GM23338 (cell line): ENCODE measurements at regions not wholly inside any gene's neighbourhood (a gene's known extent, or its start where the extent isn't known, plus 50 kb on each side); places are given as distances from the start of the nearest gene placed in this dataset.
A peak's percentile ranks its signal among the peaks of the same experiment; 100 is the strongest.
"Not testable (repeated sequence)": the region's sequence is repeated elsewhere in the genome, so short reads cannot be mapped to it uniquely, and the experiment has no call there.

Source experiments
- ATAC-seq: fragments of 200-7000 bp; cut with Tn5 transposase; 3 replicates; pipeline ENCODE4 v1.9.1; 2020
- DNase-seq: peaks from one replicate; pipeline ENCODE4 v3.0.0-alpha.2; 2015; ENCODE audit warnings: low spot score
- H2AFZ ChIP-seq: fragments of 200-600 bp; sonication (generic); 2 replicates; pipeline ENCODE4 v1.8.0; 2016; ENCODE audit warnings: antibody characterized with exemption, mild to moderate bottlenecking, moderate library complexity
- H3F3A ChIP-seq: fragments of 200-600 bp; sonication (generic); replicated peaks from 2 replicates; pipeline ENCODE4 v1.8.0; 2017; ENCODE audit warnings: antibody characterized with exemption, mixed run types, low read depth
- H3K27ac ChIP-seq: fragments of 200-600 bp; sonication (generic); 2 replicates; pipeline ENCODE4 v1.6.1; 2016; ENCODE audit warnings: low read depth
- H3K27me3 ChIP-seq: fragments of 200-600 bp; sonication (generic); 2 replicates; pipeline ENCODE4 v1.8.0; 2016; ENCODE audit warnings: mild to moderate bottlenecking, mixed run types, moderate library complexity; ENCODE audit not compliant: insufficient read depth
- H3K36me3 ChIP-seq: fragments of 200-600 bp; sonication (generic); 2 replicates; pipeline ENCODE4 v1.8.0; 2016; ENCODE audit warnings: mild to moderate bottlenecking; ENCODE audit not compliant: insufficient read depth
- H3K4me1 ChIP-seq: fragments of 200-600 bp; sonication (generic); 2 replicates; pipeline ENCODE4 v1.8.0; 2016; ENCODE audit warnings: mild to moderate bottlenecking, moderate library complexity; ENCODE audit not compliant: insufficient read depth
- H3K4me2 ChIP-seq: fragments of 200-600 bp; sonication (generic); 2 replicates; pipeline ENCODE4 v1.7.1; 2017; ENCODE audit warnings: mixed run types
- H3K4me3 ChIP-seq: fragments of 200-600 bp; sonication (generic); 2 replicates; pipeline ENCODE4 v1.6.1; 2016; ENCODE audit warnings: mixed run types
- H3K79me2 ChIP-seq: fragments of 200-600 bp; sonication (generic); replicated peaks from 2 replicates; pipeline ENCODE4 v1.8.0; 2017; ENCODE audit warnings: mild to moderate bottlenecking; ENCODE audit not compliant: insufficient read depth
- H3K9me2 ChIP-seq: fragments of 200-600 bp; sonication (generic); 2 replicates; pipeline ENCODE4 v1.8.0; 2017; ENCODE audit not compliant: insufficient read depth
- H4K20me1 ChIP-seq: fragments of 200-600 bp; sonication (generic); replicated peaks from 2 replicates; pipeline ENCODE4 v1.8.0; 2017; ENCODE audit warnings: mild to moderate bottlenecking; ENCODE audit not compliant: insufficient read depth
- H3K27ac Mint-ChIP-seq: 2 replicates; pipeline ENCODE4 v1.8.0; 2020; ENCODE audit warnings: inconsistent platforms, mild to moderate bottlenecking, moderate library complexity, mixed read lengths
- H3K27me3 Mint-ChIP-seq: 3 replicates; pipeline ENCODE4 v1.8.0; 2022; ENCODE audit warnings: low read depth, mild to moderate bottlenecking, moderate library complexity, mixed read lengths, inconsistent platforms; ENCODE audit not compliant: insufficient read depth, poor library complexity
- H3K36me3 Mint-ChIP-seq: 3 replicates; pipeline ENCODE4 v1.8.0; 2021; ENCODE audit warnings: low read depth, mild to moderate bottlenecking, inconsistent platforms, moderate library complexity, mixed read lengths
- H3K4me1 Mint-ChIP-seq: 3 replicates; pipeline ENCODE4 v1.8.0; 2020; ENCODE audit warnings: mild to moderate bottlenecking, inconsistent platforms, mixed read lengths
- H3K4me3 Mint-ChIP-seq: 3 replicates; pipeline ENCODE4 v1.8.0; 2021; ENCODE audit warnings: moderate library complexity, mild to moderate bottlenecking, inconsistent platforms, mixed read lengths
- H3K9me3 Mint-ChIP-seq: 3 replicates; pipeline ENCODE4 v1.8.0; 2020; ENCODE audit warnings: moderate library complexity, mild to moderate bottlenecking, inconsistent platforms, mixed read lengths
- CREB1 ChIP-seq: fragments of 250-450 bp; sonication (Bioruptor Pico); IDR thresholded peaks from 2 replicates; pipeline ENCODE4 v1.5.0; 2020; ENCODE audit warnings: low read depth, mild to moderate bottlenecking, moderate library complexity
- POLR2AphosphoS5 ChIP-seq: IDR thresholded peaks from 2 replicates; pipeline ENCODE4 v1.6.1; 2016; ENCODE audit warnings: antibody characterized with exemption, low read depth
- REST ChIP-seq: IDR thresholded peaks from one replicate; pipeline ENCODE4 v1.6.1; 2018; ENCODE audit warnings: antibody characterized with exemption; ENCODE audit not compliant: unreplicated experiment
- ZNF331 ChIP-seq: fragments of 250-450 bp; sonication (Bioruptor Pico); IDR thresholded peaks from 2 replicates; pipeline ENCODE4 v1.5.0; 2020; ENCODE audit warnings: low read depth, mild to moderate bottlenecking, moderate library complexity
- ZNF462 ChIP-seq: fragments of 250-450 bp; sonication (Bioruptor Pico); IDR thresholded peaks from 2 replicates; pipeline ENCODE4 v1.5.0; 2020; ENCODE audit warnings: mild to moderate bottlenecking, moderate library complexity
- TF ChIP-seq, protein P1 (sequence below), 2 experiments: fragments of 200-600 bp in 1 of 2; sonication (generic) in 1 of 2; conservative IDR thresholded peaks; 2 replicates each; pipeline versions ENCODE4 v1.5.1 to v1.6.1; 2016 to 2017; ENCODE audit warnings: antibody characterized with exemption in 2 of 2, low read depth in 2 of 2, mild to moderate bottlenecking in 2 of 2, moderate library complexity in 1 of 2

- not testable (repeated sequence) for H3K9me2 ChIP-seq, H3F3A ChIP-seq, H3K27me3 ChIP-seq, H4K20me1 ChIP-seq, H2AFZ ChIP-seq, H3K27ac Mint-ChIP-seq, H3K4me1 Mint-ChIP-seq, H3K4me1 ChIP-seq, ATAC-seq, H3K36me3 ChIP-seq, DNase-seq, H3K27me3 Mint-ChIP-seq, H3K27ac ChIP-seq
- Mint-ChIP-seq H3K36me3 (peaks cover 36% of the 10 kb centered on the region), H3K9me3 (peaks cover 48% of the 10 kb centered on the region), H3K4me3 (peak overlapping the region; percentile 74)
- peaks cover 23% of the 10 kb centered on the region for H3K79me2 ChIP-seq
- H3K4me2 ChIP-seq, result peak overlapping the region; percentile 72
- peak overlapping the region; percentile 56 for H3K4me3 ChIP-seq
Observed at GRCh38 chr18:977327-977726, 72.7 kb downstream of the ADCYAP1 start.

- H3K27ac Mint-ChIP-seq, ATAC-seq, DNase-seq, H2AFZ ChIP-seq, H3K9me2 ChIP-seq, H3K36me3 ChIP-seq, H3K27me3 Mint-ChIP-seq, H3K27me3 ChIP-seq, H4K20me1 ChIP-seq, H3K27ac ChIP-seq, H3K4me1 ChIP-seq, H3K4me3 Mint-ChIP-seq, H3K4me1 Mint-ChIP-seq, H3F3A ChIP-seq: not testable (repeated sequence)
- Histone ChIP-seq H3K4me3 (peak overlapping the region; percentile 56), H3K79me2 (peaks cover 23% of the 10 kb centered on the region), H3K4me2 (peak overlapping the region; percentile 72; the same call in 1 of the 2 replicates)
- H3K9me3 Mint-ChIP-seq, result peaks cover 48% of the 10 kb centered on the region
- H3K36me3 Mint-ChIP-seq, result peaks cover 36% of the 10 kb centered on the region
Observed at GRCh38 chr18:977732-978131, 73.1 kb downstream of the ADCYAP1 start.

DNA sequence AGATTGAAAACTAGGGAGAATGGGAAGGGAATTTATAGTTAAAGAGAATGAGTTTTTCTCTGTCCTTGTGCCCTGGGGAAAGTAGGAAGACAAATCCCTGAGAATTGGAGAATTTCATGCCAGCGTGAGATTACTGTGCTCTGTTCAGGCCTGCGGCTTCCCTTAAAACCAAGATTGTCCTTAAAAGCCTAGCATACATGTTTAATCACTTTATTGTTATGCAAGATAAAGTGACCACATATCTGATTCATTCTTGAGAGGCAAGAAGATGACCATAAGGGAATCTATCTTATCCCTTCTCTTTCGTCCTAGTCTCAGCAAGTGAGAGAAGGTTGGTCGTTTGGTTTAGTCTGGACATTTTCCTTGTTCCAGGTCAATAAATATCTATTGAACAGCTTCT lies 75.9 kb downstream of the ADCYAP1 start:
- Histone ChIP-seq H3K9me2 (peaks cover 8% of the 10 kb centered on the region), H3K4me3 (no peak overlapping the region), H3K27me3 (no peaks in the 10 kb centered on the region), H3K4me1 (peaks cover 23% of the 10 kb centered on the region), H3K36me3 (no peaks in the 10 kb centered on the region), H3K27ac (no peak overlapping the region), H3F3A (no peaks in the 10 kb centered on the region), H4K20me1 (no peaks in the 10 kb centered on the region), H3K79me2 (peaks cover 23% of the 10 kb centered on the region), H2AFZ (no peak overlapping the region), H3K4me2 (no peak overlapping the region)
- DNase-seq (no peak), ATAC-seq (no peak)
- H3K27ac Mint-ChIP-seq, result no peak overlapping the region
- peaks cover 37% of the 10 kb centered on the region for H3K9me3 Mint-ChIP-seq
- H3K4me3 Mint-ChIP-seq, result no peak overlapping the region
- H3K27me3 Mint-ChIP-seq, result peaks cover 6% of the 10 kb centered on the region
- peaks cover 33% of the 10 kb centered on the region for H3K36me3 Mint-ChIP-seq
- H3K4me1 Mint-ChIP-seq, result peaks cover 10% of the 10 kb centered on the region
- TF ChIP-seq, protein P1, sequence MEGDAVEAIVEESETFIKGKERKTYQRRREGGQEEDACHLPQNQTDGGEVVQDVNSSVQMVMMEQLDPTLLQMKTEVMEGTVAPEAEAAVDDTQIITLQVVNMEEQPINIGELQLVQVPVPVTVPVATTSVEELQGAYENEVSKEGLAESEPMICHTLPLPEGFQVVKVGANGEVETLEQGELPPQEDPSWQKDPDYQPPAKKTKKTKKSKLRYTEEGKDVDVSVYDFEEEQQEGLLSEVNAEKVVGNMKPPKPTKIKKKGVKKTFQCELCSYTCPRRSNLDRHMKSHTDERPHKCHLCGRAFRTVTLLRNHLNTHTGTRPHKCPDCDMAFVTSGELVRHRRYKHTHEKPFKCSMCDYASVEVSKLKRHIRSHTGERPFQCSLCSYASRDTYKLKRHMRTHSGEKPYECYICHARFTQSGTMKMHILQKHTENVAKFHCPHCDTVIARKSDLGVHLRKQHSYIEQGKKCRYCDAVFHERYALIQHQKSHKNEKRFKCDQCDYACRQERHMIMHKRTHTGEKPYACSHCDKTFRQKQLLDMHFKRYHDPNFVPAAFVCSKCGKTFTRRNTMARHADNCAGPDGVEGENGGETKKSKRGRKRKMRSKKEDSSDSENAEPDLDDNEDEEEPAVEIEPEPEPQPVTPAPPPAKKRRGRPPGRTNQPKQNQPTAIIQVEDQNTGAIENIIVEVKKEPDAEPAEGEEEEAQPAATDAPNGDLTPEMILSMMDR (conservative IDR thresholded peaks at IDR 0.05; ENCODE audit: low read depth in 2 of 2), result no peak
- TF ChIP-seq CREB1 (no peak), POLR2AphosphoS5 (no peak), REST (no peak), ZNF331 (no peak), ZNF462 (no peak)
